LNCAP (cell line): ENCODE measurements at regions not wholly inside any gene's neighbourhood (a gene's known extent, or its start where the extent isn't known, plus 50 kb on each side); places are given as distances from the start of the nearest gene placed in this dataset.

Experiments
- TF ChIP-seq, protein P1 (sequence below): fragments of 450-650 bp; IDR thresholded peaks from 2 replicates; pipeline ENCODE4 v1.5.1; 2017; ENCODE audit warnings: mild to moderate bottlenecking

DNA sequence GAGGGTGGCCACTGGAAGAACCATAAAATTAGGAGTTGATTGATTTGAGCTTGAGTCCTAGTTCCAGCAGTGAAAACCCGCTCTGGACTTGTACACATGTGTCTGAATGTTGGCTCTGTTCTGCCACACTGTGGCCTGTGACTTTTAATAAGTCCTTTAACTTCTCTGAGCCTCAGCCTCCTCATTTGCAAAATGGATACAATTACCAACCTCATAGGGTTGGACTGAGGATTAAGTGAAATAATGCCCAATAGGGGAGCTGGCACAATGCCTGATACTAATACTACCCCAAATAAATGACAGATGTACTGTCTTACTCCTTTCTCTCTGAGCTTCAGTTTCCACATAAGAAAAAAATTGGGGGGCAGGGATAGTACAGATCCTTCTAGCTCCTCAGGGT lies 92.6 kb upstream of the RIPOR2 start:
- TF ChIP-seq, protein P1, sequence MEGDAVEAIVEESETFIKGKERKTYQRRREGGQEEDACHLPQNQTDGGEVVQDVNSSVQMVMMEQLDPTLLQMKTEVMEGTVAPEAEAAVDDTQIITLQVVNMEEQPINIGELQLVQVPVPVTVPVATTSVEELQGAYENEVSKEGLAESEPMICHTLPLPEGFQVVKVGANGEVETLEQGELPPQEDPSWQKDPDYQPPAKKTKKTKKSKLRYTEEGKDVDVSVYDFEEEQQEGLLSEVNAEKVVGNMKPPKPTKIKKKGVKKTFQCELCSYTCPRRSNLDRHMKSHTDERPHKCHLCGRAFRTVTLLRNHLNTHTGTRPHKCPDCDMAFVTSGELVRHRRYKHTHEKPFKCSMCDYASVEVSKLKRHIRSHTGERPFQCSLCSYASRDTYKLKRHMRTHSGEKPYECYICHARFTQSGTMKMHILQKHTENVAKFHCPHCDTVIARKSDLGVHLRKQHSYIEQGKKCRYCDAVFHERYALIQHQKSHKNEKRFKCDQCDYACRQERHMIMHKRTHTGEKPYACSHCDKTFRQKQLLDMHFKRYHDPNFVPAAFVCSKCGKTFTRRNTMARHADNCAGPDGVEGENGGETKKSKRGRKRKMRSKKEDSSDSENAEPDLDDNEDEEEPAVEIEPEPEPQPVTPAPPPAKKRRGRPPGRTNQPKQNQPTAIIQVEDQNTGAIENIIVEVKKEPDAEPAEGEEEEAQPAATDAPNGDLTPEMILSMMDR, result no peak

DNA sequence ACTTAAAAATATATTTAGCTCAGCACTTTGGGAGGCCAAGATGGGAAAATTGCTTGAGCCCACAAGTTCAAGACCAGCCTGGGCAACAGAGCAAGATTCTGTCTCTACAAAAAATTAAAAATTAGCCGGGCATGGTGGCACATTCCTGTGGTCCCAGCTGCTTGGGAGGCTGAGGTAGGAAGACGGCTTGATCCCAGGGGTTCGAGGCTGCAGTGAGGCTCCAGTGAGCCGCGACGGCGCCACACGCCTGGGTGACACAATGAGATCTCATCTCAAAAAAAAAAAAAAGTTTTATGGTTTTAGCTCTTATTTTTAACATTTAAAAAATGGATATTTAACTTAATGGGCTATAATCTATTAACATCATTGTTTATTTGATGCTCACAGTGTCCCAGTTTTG lies 97.2 kb upstream of the RIPOR2 start:
- TF ChIP-seq, protein P1, result no peak

DNA sequence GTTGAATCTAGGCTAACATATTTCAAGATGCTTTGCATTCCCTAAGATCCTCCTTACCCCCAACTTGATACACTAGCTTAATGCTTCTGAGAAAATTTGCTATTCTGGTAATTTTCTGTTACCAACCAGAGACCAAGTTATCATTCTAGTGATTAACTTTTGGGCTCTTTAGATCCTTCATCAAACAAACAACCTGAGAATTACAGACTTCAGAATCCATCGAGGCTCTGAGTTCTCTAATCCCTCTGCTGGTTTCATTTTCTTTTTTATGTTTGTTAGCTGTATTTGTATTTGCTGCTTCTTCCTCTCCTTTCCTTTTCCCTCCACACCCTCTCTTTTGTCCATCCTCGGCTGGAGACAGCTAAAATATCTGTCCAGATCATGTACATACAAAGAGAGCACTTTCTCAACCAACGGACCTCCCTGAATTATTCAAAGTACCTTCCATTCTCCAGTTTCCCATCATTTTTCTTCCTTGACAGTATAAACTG lies 98.7 kb upstream of the RIPOR2 start:
- TF ChIP-seq, protein P1, result no peak

DNA sequence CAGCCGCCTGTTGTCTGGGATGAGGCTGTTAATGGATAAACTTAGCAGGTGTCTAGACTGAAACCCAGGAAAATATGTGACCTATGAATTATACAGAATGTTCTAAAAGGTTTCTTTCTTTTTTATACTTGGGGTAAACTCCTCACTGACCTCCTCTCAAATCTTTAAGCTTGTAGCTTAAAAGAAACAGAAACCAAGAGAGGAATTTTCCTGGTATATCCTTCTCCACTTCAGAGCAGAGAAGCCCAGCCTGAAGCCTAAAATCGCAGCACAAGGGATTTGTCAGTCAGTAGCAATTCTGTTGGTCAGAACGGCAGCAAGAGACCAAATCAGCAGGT lies 99.4 kb upstream of the RIPOR2 start:
- TF ChIP-seq, protein P1, result no peak

DNA sequence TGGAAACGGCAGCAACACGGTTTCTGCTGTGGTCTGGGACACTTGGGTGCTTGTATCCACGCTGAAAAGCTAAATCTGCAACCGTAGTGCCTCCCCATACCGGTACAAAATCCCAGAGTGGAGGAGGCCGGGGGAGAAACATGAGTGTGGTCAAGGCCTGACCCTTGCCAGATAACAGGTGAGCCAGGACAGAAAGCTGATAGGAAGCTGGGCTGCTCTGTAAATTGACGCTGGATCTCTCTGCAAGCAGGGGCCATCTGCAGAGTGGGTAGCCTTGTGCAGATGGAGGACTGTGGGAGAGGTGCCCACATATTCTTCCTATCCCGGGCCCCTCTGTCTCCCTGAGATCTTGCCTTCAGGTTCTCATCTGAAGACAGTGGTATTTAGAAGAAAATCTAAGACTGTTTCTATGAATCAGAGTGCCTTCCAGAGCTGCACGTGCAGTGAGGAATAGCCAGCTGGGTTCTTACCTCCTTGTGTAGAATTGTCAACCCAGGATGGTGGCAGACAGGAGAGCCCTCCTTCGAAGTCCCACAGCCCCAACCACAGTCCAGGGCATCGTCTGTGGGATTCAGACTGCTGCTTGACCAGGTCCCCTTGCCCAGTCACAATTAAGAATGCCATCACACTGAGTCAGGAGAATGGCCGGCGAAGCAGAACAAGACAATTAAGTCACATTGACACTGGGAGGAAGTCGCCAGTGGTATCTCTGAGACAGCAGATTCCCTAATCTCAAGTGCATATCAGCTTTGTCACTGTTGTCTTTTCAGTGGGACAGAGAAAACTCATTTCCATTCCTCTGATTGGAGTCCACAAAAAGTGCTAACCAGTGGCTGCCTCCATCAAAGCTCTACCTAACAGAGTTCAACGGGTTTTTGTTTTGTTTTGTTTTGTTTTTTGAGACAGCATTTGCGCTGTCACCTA lies 100.0 kb upstream of the RIPOR2 start:
- TF ChIP-seq, protein P1, result no peak

DNA sequence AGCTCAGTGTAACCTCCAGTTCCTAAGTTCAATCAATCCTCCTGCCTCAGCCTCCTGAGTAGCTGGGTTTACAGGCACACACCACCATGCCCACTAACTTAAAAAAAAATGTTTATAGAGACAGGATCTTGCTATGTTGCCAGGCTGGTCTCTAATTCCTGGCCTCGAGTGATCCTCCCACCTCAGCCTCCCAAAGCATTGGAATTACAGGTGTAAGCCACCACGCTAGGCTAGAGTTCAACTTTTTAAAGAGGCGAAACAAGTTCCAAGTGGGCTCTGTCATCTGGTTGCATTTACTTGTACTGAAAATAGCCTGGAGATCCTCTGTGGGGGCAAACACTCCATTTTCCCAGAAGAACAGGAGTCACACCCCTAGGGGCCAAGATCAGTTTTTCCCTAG lies 100.7 kb upstream of the RIPOR2 start:
- TF ChIP-seq, protein P1, result no peak

DNA sequence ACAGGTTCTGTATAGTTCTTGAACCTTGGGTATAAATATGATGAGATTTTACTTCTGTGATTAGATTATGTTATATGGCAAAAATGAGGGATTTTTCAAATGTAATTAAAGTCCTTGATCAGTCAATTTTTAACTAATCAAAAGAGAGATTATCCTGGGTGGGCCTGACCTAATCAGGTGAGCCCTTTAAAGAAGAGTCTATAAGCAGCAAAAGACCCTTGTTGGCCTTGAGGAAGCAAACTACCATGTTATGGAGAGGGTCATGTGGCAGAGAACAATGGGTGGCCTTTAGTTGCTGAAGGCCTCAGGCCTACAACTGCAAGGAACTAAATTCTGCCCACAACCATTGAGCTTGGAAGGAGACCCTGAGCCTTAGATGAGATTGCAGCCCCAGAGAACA lies 102.5 kb upstream of the RIPOR2 start:
- TF ChIP-seq, protein P1, result no peak

DNA sequence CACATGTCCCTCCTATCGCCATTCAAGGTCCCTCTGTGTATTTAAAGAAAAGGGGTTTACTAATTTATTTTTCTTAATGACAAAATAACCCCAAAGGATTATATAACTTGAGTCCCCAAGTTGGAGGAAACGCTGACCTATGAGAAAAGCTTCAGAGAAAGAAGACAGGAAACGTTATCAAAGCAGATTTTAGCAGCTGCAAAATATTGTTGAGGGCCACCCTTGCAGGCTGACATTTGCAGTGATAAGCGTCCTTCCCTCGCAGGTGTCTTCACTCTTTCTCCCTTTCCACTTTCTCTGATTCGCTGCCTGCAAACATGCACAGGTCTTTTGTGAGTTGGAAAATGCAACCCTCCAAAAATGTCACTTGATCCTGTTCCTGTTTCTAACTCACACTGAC lies 103.2 kb upstream of the RIPOR2 start:
- TF ChIP-seq, protein P1, result no peak
